Activated T-helper 1 cell treated with anti-CD3 and anti-CD28 coated beads, Interleukin-12 subunit alpha, Interleukin-12 subunit beta, Interleukin-2, Interleukin-4 antibody, amounts not matched to agents 30 ng/mL and 10 ng/mL and 1 ng/mL, durations not matched to agents 14 hours and 24 hours and 36 hours (primary cell): ENCODE measurements at regions not wholly inside any gene's neighbourhood (a gene's known extent, or its start where the extent isn't known, plus 50 kb on each side); places are given as distances from the start of the nearest gene placed in this dataset.

Experiments
- DNase-seq: peaks from one replicate; pipeline ENCODE4 v3.0.0; 2021; ENCODE audit warnings: low spot score
- H3K27ac Mint-ChIP-seq: one replicate; pipeline ENCODE4 v1.8.0; 2021; ENCODE audit warnings: mild to moderate bottlenecking, mixed read lengths
- H3K27me3 Mint-ChIP-seq: one replicate; pipeline ENCODE4 v1.8.0; 2022; ENCODE audit warnings: mild to moderate bottlenecking, moderate library complexity, mixed read lengths; ENCODE audit not compliant: insufficient read depth
- H3K36me3 Mint-ChIP-seq: one replicate; pipeline ENCODE4 v1.8.0; 2021; ENCODE audit warnings: low read depth, mixed read lengths
- H3K4me1 Mint-ChIP-seq: one replicate; pipeline ENCODE4 v1.8.0; 2021; ENCODE audit warnings: low read depth, mixed read lengths
- H3K4me3 Mint-ChIP-seq: one replicate; pipeline ENCODE4 v1.8.0; 2021; ENCODE audit warnings: mild to moderate bottlenecking, moderate library complexity, mixed read lengths
- H3K9me3 Mint-ChIP-seq: one replicate; pipeline ENCODE4 v1.8.0; 2021; ENCODE audit warnings: mixed read lengths
- intact Hi-C: fragments of 100-400 bp; cut with micrococcal nuclease; formaldehyde crosslinking; loops from one replicate; pipeline ENCODE4 v1.15.1; 2024

- intact Hi-C loops = no loop called here
- DNase-seq = no peak
- Mint-ChIP-seq H3K4me1 (no peaks in the 10 kb centered on the region), H3K27me3 (peaks cover 4% of the 10 kb centered on the region), H3K27ac (no peak overlapping the region), H3K36me3 (no peaks in the 10 kb centered on the region), H3K4me3 (no peak overlapping the region), H3K9me3 (no peaks in the 10 kb centered on the region)
These were observed 84.0 kb upstream of the FGF3 start for GRCh38 chr11:69903211-69903610.

DNA sequence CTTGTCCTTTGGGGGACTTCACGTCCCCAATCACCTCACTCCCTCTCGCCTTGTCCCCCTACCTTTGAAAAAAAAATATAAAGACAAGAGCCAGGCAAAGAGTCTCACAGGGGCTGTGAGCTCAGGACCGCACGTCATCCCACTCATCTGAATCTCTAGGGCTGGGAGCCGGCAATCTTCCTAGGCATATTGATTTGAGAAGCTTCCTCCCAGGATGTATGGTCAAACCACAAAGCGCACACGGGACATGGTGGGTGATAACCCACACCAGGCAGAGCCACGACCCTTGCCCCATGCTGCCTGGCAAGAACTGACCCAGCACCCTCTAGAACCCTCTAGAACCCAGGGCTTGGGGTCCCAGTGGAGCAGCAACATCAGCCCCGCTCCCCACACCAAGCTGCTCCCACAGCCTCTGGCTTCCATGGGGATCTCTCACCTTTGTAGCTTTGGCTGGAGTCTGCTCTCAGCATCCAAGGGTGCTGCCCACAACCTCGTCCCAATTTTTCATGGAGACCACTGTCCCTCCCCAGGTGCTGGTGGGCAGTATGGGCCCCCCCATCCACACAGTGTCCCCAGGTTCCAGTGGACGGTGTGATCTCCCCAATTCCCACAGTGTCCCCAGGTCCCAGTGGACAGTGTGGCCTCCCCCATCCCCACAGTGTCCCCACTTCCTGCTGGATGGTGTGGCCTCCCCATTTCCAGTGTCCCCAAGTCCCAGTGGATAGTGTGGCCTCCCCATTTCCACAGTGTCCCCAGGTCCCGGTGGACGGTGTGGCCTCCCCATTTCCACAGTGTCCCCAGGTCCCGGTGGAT, 85.2 kb upstream of the FGF3 start:
- H3K4me3 Mint-ChIP-seq = no peak overlapping the region
- no peaks in the 10 kb centered on the region for H3K4me1 Mint-ChIP-seq
- no peaks in the 10 kb centered on the region for H3K36me3 Mint-ChIP-seq
- DNase-seq = no peak
- no peak overlapping the region for H3K27ac Mint-ChIP-seq
- peaks cover 4% of the 10 kb centered on the region for H3K27me3 Mint-ChIP-seq
- intact Hi-C loops = no loop called here
- H3K9me3 Mint-ChIP-seq = no peaks in the 10 kb centered on the region

- H3K27me3 Mint-ChIP-seq = peaks cover under 1% of the 10 kb centered on the region
- no peaks in the 10 kb centered on the region for H3K36me3 Mint-ChIP-seq
These were observed 85.8 kb upstream of the FGF3 start for GRCh38 chr11:69904974-69905535.

GRCh38 chr11:69905611-69906452, 86.6 kb upstream of the FGF3 start:
- intact Hi-C loops = no loop called here
- Mint-ChIP-seq H3K36me3 (no peaks in the 10 kb centered on the region), H3K9me3 (no peaks in the 10 kb centered on the region), H3K4me3 (no peak overlapping the region), H3K27ac (no peak overlapping the region), H3K27me3 (no peaks in the 10 kb centered on the region), H3K4me1 (no peaks in the 10 kb centered on the region)
- no peak for DNase-seq

More at GRCh38 chr11:69904974-69905535, 85.8 kb upstream of the FGF3 start:
- Mint-ChIP-seq H3K9me3 (no peaks in the 10 kb centered on the region), H3K4me1 (no peaks in the 10 kb centered on the region), H3K27ac (no peak overlapping the region), H3K4me3 (no peak overlapping the region)
- no peak for DNase-seq
- intact Hi-C loops = no loop called here

DNA sequence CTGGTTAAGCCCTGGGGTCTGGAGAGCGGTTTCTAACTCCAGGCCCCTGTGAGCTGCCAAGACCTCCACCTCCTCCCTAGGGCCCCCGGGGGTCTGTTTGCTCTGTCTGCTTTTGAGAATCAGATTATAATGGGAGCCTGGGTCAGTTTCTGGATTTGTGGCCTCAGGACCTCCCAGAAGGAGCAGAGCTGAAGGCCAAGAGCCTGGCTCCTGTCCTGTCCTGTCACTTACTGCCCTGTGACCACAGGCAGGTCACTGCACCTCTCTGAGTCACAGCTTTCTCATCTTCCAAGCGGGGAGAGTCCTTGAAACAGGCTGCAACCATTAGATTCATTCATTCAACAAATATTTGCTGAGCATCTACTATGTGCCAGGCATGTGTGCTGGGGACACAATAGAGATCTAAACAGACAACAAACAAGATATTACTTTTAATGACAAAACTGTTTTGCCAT, 87.3 kb upstream of the FGF3 start:
- Mint-ChIP-seq H3K4me1 (no peaks in the 10 kb centered on the region), H3K36me3 (no peaks in the 10 kb centered on the region), H3K27ac (no peak overlapping the region), H3K27me3 (no peaks in the 10 kb centered on the region), H3K9me3 (no peaks in the 10 kb centered on the region), H3K4me3 (no peak overlapping the region)
- DNase-seq = no peak
- intact Hi-C loops = no loop called here

GRCh38 chr11:69907611-69908010, 88.4 kb upstream of the FGF3 start:
- Mint-ChIP-seq H3K4me1 (no peaks in the 10 kb centered on the region), H3K27ac (no peak overlapping the region), H3K4me3 (no peak overlapping the region), H3K36me3 (no peaks in the 10 kb centered on the region), H3K9me3 (no peaks in the 10 kb centered on the region), H3K27me3 (no peaks in the 10 kb centered on the region)
- intact Hi-C loops = no loop called here
- no peak for DNase-seq

- Mint-ChIP-seq H3K27me3 (no peaks in the 10 kb centered on the region), H3K4me3 (no peak overlapping the region), H3K36me3 (no peaks in the 10 kb centered on the region), H3K9me3 (no peaks in the 10 kb centered on the region), H3K27ac (no peak overlapping the region), H3K4me1 (no peaks in the 10 kb centered on the region)
- intact Hi-C loops = no loop called here
- DNase-seq = no peak
These were observed 89.5 kb upstream of the FGF3 start for GRCh38 chr11:69908511-69909220.

- DNase-seq = no peak
- no peak overlapping the region for H3K4me3 Mint-ChIP-seq
- intact Hi-C loops = no loop called here
- H3K4me1 Mint-ChIP-seq = no peaks in the 10 kb centered on the region
- no peaks in the 10 kb centered on the region for H3K9me3 Mint-ChIP-seq
- H3K27me3 Mint-ChIP-seq = no peaks in the 10 kb centered on the region
- no peaks in the 10 kb centered on the region for H3K36me3 Mint-ChIP-seq
- H3K27ac Mint-ChIP-seq = no peak overlapping the region
These were observed 90.6 kb upstream of the FGF3 start for GRCh38 chr11:69909561-69910518.

- Mint-ChIP-seq H3K4me1 (no peaks in the 10 kb centered on the region), H3K36me3 (no peaks in the 10 kb centered on the region), H3K27ac (no peak overlapping the region), H3K9me3 (no peaks in the 10 kb centered on the region), H3K4me3 (no peak overlapping the region), H3K27me3 (peaks cover 3% of the 10 kb centered on the region)
- intact Hi-C loops = no loop called here
- DNase-seq = no peak
These were observed 91.5 kb upstream of the FGF3 start for GRCh38 chr11:69910519-69911309.

GRCh38 chr11:69911310-69912160, 92.3 kb upstream of the FGF3 start:
- H3K27ac Mint-ChIP-seq = no peak overlapping the region
- no peaks in the 10 kb centered on the region for H3K36me3 Mint-ChIP-seq
- H3K27me3 Mint-ChIP-seq = peaks cover 3% of the 10 kb centered on the region
- no peak overlapping the region for H3K4me3 Mint-ChIP-seq
- no peak for DNase-seq
- no peaks in the 10 kb centered on the region for H3K9me3 Mint-ChIP-seq
- intact Hi-C loops = no loop called here
- no peaks in the 10 kb centered on the region for H3K4me1 Mint-ChIP-seq
